ENCODE measurements at regions not wholly inside any gene's neighbourhood (a gene's known extent, or its start where the extent isn't known, plus 50 kb on each side); places are given as distances from the start of the nearest gene placed in this dataset.

DNA sequence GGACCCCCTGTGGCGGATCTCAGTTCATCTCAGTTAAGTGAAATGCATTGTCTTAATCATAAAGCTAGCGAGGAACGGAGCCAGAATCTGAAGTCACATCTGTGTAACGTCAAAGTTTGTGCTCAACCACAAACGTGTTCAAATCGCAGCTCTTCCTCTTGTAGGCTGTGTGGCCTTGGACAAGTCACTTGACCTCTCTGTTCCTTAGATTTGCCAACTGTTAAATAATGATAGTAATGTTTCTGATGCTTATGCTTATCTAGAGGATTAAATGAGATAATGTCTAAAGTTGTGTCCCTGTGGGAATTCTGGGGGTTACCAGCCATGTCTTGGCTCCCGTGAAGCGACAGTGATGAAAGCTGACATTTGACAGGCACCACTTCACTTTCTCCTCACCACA lies 69.2 kb upstream of the NEURL1B start:
- TF ChIP-seq, protein P1, sequence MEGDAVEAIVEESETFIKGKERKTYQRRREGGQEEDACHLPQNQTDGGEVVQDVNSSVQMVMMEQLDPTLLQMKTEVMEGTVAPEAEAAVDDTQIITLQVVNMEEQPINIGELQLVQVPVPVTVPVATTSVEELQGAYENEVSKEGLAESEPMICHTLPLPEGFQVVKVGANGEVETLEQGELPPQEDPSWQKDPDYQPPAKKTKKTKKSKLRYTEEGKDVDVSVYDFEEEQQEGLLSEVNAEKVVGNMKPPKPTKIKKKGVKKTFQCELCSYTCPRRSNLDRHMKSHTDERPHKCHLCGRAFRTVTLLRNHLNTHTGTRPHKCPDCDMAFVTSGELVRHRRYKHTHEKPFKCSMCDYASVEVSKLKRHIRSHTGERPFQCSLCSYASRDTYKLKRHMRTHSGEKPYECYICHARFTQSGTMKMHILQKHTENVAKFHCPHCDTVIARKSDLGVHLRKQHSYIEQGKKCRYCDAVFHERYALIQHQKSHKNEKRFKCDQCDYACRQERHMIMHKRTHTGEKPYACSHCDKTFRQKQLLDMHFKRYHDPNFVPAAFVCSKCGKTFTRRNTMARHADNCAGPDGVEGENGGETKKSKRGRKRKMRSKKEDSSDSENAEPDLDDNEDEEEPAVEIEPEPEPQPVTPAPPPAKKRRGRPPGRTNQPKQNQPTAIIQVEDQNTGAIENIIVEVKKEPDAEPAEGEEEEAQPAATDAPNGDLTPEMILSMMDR (IDR thresholded peaks at IDR 0.05 in 4 of 5, conservative IDR thresholded peaks at IDR 0.05 in 1 of 5), result no peak
- TF ChIP-seq POLR2A (IDR thresholded peaks at IDR 0.05), result no peak

All from gastrocnemius medialis (tissue), 4 donors.